ENCODE measurements at regions not wholly inside any gene's neighbourhood (a gene's known extent, or its start where the extent isn't known, plus 50 kb on each side); places are given as distances from the start of the nearest gene placed in this dataset.

DNA sequence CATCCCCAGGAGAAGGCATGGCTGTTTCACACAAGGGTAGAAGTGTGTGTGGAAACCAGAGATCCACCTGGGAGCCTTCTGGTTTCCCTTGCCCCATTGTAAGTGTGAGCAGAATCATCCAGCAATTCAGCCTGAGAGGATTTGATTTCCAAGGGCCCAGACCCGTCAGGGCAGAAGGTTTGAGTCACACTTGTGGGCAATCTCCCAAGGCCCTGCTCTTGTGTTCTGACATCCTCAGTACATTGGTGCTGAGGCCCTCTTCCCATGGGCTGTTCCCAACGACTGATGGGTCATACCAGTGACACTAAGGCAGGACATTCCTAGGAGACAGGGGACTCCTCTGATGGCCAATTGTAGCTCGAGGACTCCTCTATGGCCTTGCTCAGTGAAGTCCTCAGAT, 58.2 kb upstream of the POLR1H start:
- ChIA-PET POLR2A (no interaction called here), RAD21 (ENCODE audit: unreplicated experiment) (no interaction called here), CTCF (interaction anchor here (0.8 kb wide), 1 partner anchor 49 kb away, joined by 4 read pairs; no protein-coding TSS in a partner anchor), SMC1A (ENCODE audit: uncharacterized antibody, unreplicated experiment) (no interaction called here)
- Histone ChIP-seq H4K20me1 (ENCODE audit: control insufficient read depth, insufficient read depth) (no peaks in the 10 kb centered on the region), H3K9me3 (replicated peaks; ENCODE audit: control insufficient read depth, insufficient read depth, low read length) (no peaks in the 10 kb centered on the region), H3K36me3 (ENCODE audit: control insufficient read depth in 2 of 2, insufficient read depth in 2 of 2, low read length in 1 of 2) (no peaks in the 10 kb centered on the region; a peak in 1 of 4 replicates), H3K27ac (ENCODE audit: control insufficient read depth, insufficient read depth) (no peak overlapping the region), H3K4me3 (no peak overlapping the region), H3K4me2 (ENCODE audit: control insufficient read depth, insufficient read depth) (no peak overlapping the region), H3K79me2 (ENCODE audit: control insufficient read depth, insufficient read depth, low read length) (no peaks in the 10 kb centered on the region), H3K4me1 (ENCODE audit: control insufficient read depth, insufficient read depth, low read length) (no peaks in the 10 kb centered on the region), H3K9ac (ENCODE audit: control insufficient read depth, insufficient read depth, low read length) (no peak overlapping the region), H2AFZ (ENCODE audit: control insufficient read depth, low read depth, low read length) (no peak overlapping the region), H3K27me3 (replicated peaks in 1 of 2; ENCODE audit: control insufficient read depth in 2 of 2, insufficient read depth in 2 of 2, low read length in 1 of 2) (peaks cover 2 to 10% of the 10 kb centered on the region in 2 experiments; a peak in 3 of 4 replicates)
- no peak for DNase-seq (ENCODE audit: low read depth, low spot score)
- no TSS peak for BruUV-seq (replicated peaks)
- in situ Hi-C loops (cut with MboI) = loop anchor here (5.0 kb wide), 1 partner anchor 86 kb away; no protein-coding TSS in a partner anchor
- 22% methylated on average over 3 of the region's 3 CpGs for WGBS (ENCODE audit: insufficient coverage, insufficient replicate concordance, low lambda C conversion rate, missing lambda C conversion rate)
- TF ChIP-seq, protein P1, sequence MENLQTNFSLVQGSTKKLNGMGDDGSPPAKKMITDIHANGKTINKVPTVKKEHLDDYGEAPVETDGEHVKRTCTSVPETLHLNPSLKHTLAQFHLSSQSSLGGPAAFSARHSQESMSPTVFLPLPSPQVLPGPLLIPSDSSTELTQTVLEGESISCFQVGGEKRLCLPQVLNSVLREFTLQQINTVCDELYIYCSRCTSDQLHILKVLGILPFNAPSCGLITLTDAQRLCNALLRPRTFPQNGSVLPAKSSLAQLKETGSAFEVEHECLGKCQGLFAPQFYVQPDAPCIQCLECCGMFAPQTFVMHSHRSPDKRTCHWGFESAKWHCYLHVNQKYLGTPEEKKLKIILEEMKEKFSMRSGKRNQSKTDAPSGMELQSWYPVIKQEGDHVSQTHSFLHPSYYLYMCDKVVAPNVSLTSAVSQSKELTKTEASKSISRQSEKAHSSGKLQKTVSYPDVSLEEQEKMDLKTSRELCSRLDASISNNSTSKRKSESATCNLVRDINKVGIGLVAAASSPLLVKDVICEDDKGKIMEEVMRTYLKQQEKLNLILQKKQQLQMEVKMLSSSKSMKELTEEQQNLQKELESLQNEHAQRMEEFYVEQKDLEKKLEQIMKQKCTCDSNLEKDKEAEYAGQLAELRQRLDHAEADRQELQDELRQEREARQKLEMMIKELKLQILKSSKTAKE (IDR thresholded peaks at IDR 0.05; ENCODE audit: low read depth, poor library complexity, severe bottlenecking) = no peak
- no peak for ATAC-seq
- no peak for FAIRE-seq
- intact Hi-C loops (cut with micrococcal nuclease; ENCODE audit: unreplicated experiment) = no loop called here

DNA sequence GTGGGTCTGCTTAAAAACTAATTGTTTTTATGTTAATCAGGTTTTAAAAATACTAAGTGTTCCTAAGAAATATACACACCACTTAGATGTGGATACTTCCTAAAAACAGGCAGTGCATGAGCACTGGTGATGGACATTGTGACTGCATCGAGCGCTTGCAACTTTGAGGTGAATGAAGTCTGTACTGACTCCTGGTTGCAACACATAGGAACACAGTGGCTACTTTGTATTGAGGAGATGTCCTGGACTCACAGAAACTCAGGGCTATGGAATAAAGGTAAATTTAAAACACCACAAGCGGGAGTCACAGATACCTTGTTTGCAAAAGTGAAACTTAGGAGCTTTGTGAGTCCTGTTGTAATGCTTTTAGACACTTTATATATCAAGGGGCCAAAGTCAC, 55.6 kb upstream of the POLR1H start:
- H2AFZ ChIP-seq (ENCODE audit: control insufficient read depth, low read depth, low read length) = no peak overlapping the region
- DNase-seq (ENCODE audit: low read depth, low spot score) = no peak
- no peaks in the 10 kb centered on the region; a peak in 1 of 4 replicates for H3K36me3 ChIP-seq (ENCODE audit: control insufficient read depth in 2 of 2, insufficient read depth in 2 of 2, low read length in 1 of 2)
- H3K4me3 ChIP-seq = no peak overlapping the region
- in situ Hi-C loops (cut with MboI) = loop anchor here (5.0 kb wide), 1 partner anchor 158 kb away; no protein-coding TSS in a partner anchor
- 77% methylated on average over 3 of the region's 3 CpGs for WGBS (ENCODE audit: insufficient coverage, insufficient replicate concordance, low lambda C conversion rate, missing lambda C conversion rate)
- ChIA-PET POLR2A (no interaction called here), SMC1A (ENCODE audit: uncharacterized antibody, unreplicated experiment) (interaction anchor here (0.7 kb wide), 1 partner anchor 119 kb away, joined by 3 read pairs; no protein-coding TSS in a partner anchor), CTCF (interaction anchor here (1.5 kb wide), 1 partner anchor 11 kb away, joined by 3 read pairs; no protein-coding TSS in a partner anchor), RAD21 (ENCODE audit: unreplicated experiment) (no interaction called here)
- H3K4me2 ChIP-seq (ENCODE audit: control insufficient read depth, insufficient read depth) = no peak overlapping the region
- peaks cover 2 to 10% of the 10 kb centered on the region in 2 experiments; a peak in 3 of 4 replicates for H3K27me3 ChIP-seq (replicated peaks in 1 of 2; ENCODE audit: control insufficient read depth in 2 of 2, insufficient read depth in 2 of 2, low read length in 1 of 2)
- no peak overlapping the region for H3K9ac ChIP-seq (ENCODE audit: control insufficient read depth, insufficient read depth, low read length)
- no peak overlapping the region for H3K27ac ChIP-seq (ENCODE audit: control insufficient read depth, insufficient read depth)
- no peaks in the 10 kb centered on the region for H3K4me1 ChIP-seq (ENCODE audit: control insufficient read depth, insufficient read depth, low read length)
- intact Hi-C loops (cut with micrococcal nuclease; ENCODE audit: unreplicated experiment) = no loop called here
- no peaks in the 10 kb centered on the region for H3K79me2 ChIP-seq (ENCODE audit: control insufficient read depth, insufficient read depth, low read length)
- no peaks in the 10 kb centered on the region for H3K9me3 ChIP-seq (replicated peaks; ENCODE audit: control insufficient read depth, insufficient read depth, low read length)
- no peak for FAIRE-seq
- no peaks in the 10 kb centered on the region for H4K20me1 ChIP-seq (ENCODE audit: control insufficient read depth, insufficient read depth)
- ATAC-seq = no peak
- BruUV-seq (replicated peaks) = no TSS peak
- TF ChIP-seq CBX3 (IDR thresholded peaks at IDR 0.05; ENCODE audit: borderline replicate concordance, low read depth) (no peak), POU2F2 (IDR thresholded peaks at IDR 0.05; ENCODE audit: borderline replicate concordance, low read depth, low read length) (no peak), CHD4 (IDR thresholded peaks at IDR 0.05) (no peak), NFIC (IDR thresholded peaks at IDR 0.05; ENCODE audit: low read depth, low read length) (no peak), RCOR1 (conservative IDR thresholded peaks at IDR 0.05; ENCODE audit: low read depth, low read length) (no peak), TCF12 (IDR thresholded peaks at IDR 0.05; ENCODE audit: low read depth, low read length) (no peak), FOS (IDR thresholded peaks at IDR 0.05; ENCODE audit: borderline replicate concordance, extremely low read depth, insufficient read length) (no peak), CHD2 (IDR thresholded peaks at IDR 0.05; ENCODE audit: borderline replicate concordance, low read depth, low read length) (no peak)
- TF ChIP-seq, protein P2, sequence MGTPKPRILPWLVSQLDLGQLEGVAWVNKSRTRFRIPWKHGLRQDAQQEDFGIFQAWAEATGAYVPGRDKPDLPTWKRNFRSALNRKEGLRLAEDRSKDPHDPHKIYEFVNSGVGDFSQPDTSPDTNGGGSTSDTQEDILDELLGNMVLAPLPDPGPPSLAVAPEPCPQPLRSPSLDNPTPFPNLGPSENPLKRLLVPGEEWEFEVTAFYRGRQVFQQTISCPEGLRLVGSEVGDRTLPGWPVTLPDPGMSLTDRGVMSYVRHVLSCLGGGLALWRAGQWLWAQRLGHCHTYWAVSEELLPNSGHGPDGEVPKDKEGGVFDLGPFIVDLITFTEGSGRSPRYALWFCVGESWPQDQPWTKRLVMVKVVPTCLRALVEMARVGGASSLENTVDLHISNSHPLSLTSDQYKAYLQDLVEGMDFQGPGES (IDR thresholded peaks at IDR 0.05) = no peak
- TF ChIP-seq, protein P3, sequence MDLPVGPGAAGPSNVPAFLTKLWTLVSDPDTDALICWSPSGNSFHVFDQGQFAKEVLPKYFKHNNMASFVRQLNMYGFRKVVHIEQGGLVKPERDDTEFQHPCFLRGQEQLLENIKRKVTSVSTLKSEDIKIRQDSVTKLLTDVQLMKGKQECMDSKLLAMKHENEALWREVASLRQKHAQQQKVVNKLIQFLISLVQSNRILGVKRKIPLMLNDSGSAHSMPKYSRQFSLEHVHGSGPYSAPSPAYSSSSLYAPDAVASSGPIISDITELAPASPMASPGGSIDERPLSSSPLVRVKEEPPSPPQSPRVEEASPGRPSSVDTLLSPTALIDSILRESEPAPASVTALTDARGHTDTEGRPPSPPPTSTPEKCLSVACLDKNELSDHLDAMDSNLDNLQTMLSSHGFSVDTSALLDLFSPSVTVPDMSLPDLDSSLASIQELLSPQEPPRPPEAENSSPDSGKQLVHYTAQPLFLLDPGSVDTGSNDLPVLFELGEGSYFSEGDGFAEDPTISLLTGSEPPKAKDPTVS (IDR thresholded peaks at IDR 0.05; ENCODE audit: low read depth, low read length) = no peak

Data from GM12878 (cell line).